PFSK-1 (cell line): ENCODE measurements at regions not wholly inside any gene's neighbourhood (a gene's known extent, or its start where the extent isn't known, plus 50 kb on each side); places are given as distances from the start of the nearest gene placed in this dataset.

Experiments
- FOXP2 ChIP-seq: optimal IDR thresholded peaks from 2 replicates; pipeline ENCODE3; 2011; ENCODE audit warnings: borderline replicate concordance, control low read depth, inconsistent platforms; ENCODE audit not compliant: insufficient read depth; ENCODE audit errors: extremely low read length, extremely low read depth
- POLR2AphosphoS5 ChIP-seq: IDR thresholded peaks from 2 replicates; pipeline ENCODE4 v1.6.1; 2012; ENCODE audit warnings: low read depth, mild to moderate bottlenecking, control low read depth, low read length, moderate library complexity
- SIN3A ChIP-seq: IDR thresholded peaks from 2 replicates; pipeline ENCODE4 v1.6.1; 2012; ENCODE audit warnings: mild to moderate bottlenecking, low read length, moderate library complexity, borderline replicate concordance; ENCODE audit not compliant: insufficient read depth
- TAF1 ChIP-seq: IDR thresholded peaks from 2 replicates; pipeline ENCODE4 v1.6.1; 2012; ENCODE audit warnings: low read length, control low read depth, borderline replicate concordance; ENCODE audit not compliant: insufficient read depth
- TF ChIP-seq, protein P1 (sequence below), 2 experiments: IDR thresholded peaks; 2 replicates each; pipeline versions ENCODE4 v1.6.1 to v1.8.0; 2011 to 2012; ENCODE audit warnings: low read depth in 2 of 2, low read length in 2 of 2, control low read depth in 1 of 2, inconsistent platforms in 1 of 2, mild to moderate bottlenecking in 1 of 2, moderate library complexity in 1 of 2; ENCODE audit not compliant: insufficient read depth in 1 of 2

DNA sequence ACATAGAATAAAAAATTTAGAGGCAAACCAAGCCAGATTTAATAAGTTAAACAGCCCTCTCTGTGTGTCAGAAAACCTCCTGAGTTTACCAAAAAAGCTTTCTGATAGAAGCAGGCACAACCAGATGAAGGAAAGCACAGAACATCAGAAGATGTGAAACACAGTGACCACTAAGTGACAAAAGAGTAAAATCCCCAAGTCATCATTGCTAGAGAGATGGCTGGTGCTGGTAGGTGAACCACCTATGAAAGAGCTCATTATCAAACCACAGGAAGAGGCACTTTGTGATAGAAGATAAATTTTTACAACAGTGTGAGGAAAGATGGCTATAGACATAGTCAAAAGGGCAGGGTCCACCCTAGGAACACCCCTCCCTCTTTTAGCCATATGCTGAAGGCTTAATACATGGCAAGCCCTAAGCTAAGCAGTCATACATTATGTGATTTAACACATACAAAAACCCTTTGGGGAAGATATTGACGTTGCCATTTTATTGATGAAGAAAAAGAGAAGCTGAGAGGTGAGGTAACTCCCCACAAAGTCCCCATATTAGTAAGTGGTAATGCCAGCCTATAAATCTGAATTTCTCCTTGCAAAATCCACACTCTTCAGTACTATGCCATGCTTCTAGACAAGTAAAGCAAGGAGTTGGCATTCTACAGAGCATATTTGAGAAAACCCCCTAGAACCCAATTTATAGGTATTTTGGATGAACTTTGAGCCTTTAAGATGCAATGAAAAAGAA lies 449.9 kb downstream of the LRIG3 start:
- TF ChIP-seq FOXP2 (no peak), TAF1 (no peak), POLR2AphosphoS5 (no peak), SIN3A (no peak)
- TF ChIP-seq, protein P1, sequence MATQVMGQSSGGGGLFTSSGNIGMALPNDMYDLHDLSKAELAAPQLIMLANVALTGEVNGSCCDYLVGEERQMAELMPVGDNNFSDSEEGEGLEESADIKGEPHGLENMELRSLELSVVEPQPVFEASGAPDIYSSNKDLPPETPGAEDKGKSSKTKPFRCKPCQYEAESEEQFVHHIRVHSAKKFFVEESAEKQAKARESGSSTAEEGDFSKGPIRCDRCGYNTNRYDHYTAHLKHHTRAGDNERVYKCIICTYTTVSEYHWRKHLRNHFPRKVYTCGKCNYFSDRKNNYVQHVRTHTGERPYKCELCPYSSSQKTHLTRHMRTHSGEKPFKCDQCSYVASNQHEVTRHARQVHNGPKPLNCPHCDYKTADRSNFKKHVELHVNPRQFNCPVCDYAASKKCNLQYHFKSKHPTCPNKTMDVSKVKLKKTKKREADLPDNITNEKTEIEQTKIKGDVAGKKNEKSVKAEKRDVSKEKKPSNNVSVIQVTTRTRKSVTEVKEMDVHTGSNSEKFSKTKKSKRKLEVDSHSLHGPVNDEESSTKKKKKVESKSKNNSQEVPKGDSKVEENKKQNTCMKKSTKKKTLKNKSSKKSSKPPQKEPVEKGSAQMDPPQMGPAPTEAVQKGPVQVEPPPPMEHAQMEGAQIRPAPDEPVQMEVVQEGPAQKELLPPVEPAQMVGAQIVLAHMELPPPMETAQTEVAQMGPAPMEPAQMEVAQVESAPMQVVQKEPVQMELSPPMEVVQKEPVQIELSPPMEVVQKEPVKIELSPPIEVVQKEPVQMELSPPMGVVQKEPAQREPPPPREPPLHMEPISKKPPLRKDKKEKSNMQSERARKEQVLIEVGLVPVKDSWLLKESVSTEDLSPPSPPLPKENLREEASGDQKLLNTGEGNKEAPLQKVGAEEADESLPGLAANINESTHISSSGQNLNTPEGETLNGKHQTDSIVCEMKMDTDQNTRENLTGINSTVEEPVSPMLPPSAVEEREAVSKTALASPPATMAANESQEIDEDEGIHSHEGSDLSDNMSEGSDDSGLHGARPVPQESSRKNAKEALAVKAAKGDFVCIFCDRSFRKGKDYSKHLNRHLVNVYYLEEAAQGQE (IDR thresholded peaks at IDR 0.05; ENCODE audit: insufficient read depth in 1 of 2, low read depth in 2 of 2, low read length in 2 of 2): no peak

DNA sequence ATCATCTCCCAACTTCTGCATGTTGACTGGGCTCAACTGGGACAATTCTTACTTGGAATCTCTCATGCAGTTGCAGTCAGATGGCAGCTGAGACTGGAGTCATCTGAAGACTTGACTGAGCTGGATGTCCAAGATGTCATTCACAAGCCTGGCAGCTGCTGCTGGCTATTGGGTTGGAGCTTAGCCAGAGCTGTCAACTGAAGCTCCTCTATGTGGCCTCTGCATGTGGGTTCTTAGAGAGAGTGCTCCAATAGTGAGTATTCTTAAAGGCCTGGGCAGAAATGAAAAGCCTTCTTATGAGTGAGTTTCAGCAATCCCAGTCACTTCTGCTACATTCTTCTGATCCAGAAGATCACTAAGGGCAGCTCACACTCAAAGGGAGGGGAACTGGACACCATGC lies 440.9 kb downstream of the LRIG3 start:
- TF ChIP-seq POLR2AphosphoS5 (no peak), FOXP2 (no peak), TAF1 (no peak), SIN3A (no peak)
- TF ChIP-seq, protein P1 (IDR thresholded peaks at IDR 0.05; ENCODE audit: insufficient read depth in 1 of 2, low read depth in 2 of 2, low read length in 2 of 2): no peak

DNA sequence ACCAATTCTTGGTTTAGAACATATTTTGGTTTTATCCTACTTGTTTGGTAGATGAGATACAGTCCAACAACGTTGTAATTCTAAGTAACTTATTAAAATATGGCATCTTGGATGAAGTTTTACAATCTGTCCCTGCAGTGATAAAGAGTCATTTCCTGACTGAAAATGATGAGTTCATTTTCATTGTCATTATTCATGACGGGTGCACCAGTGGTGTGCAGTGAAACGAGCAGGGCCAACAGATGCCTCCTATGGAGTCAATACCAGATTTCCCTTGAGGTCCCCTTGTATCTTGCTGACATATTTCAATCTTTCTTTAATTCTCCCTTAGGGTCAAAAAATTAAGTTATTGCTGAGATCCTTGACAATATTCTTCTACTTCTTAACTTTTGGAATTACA lies 438.5 kb downstream of the LRIG3 start:
- TF ChIP-seq FOXP2 (no peak), POLR2AphosphoS5 (no peak), TAF1 (no peak), SIN3A (no peak)
- TF ChIP-seq, protein P1 (IDR thresholded peaks at IDR 0.05; ENCODE audit: insufficient read depth in 1 of 2, low read depth in 2 of 2, low read length in 2 of 2): no peak

DNA sequence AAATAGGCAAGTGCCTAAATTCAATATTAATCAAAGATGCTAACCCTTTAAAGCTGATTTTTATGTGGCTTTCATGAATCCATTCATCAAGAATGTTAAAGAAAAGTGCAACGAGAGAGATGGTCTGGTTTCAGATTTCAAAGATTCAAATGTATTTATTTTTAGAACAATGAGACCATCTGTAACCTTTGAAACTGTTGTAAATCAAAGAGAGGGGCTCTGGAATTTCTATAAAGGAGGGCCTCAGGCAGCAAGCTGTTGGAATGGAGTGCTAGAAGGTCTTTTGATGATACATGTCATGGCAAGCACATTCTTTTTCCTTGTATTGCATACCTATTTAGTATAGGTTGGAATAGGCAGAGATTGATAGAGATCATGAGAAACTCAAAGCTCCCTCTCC lies 433.0 kb downstream of the LRIG3 start:
- TF ChIP-seq FOXP2 (no peak), SIN3A (no peak), TAF1 (no peak), POLR2AphosphoS5 (no peak)
- TF ChIP-seq, protein P1 (IDR thresholded peaks at IDR 0.05; ENCODE audit: insufficient read depth in 1 of 2, low read depth in 2 of 2, low read length in 2 of 2): no peak
